H1 (cell line): ENCODE measurements at regions not wholly inside any gene's neighbourhood (a gene's known extent, or its start where the extent isn't known, plus 50 kb on each side); places are given as distances from the start of the nearest gene placed in this dataset.

ENCODE experiments used
- CTCF ChIA-PET: fragments of 300-600 bp; sonication (Branson Sonifier 250); formaldehyde crosslinking; loops from one replicate; lab custom pipeline; 2021; ENCODE audit not compliant: partially characterized antibody; lab: Charles Lee
- POLR2A ChIA-PET: fragments of 300-600 bp; sonication (Branson Sonifier 250); formaldehyde crosslinking; loops from one replicate; lab custom pipeline; 2021; ENCODE audit warnings: inconsistent platforms; ENCODE audit not compliant: partially characterized antibody; lab: Charles Lee
- DNase-seq, 2 experiments: peaks; one replicate each; pipeline versions ENCODE4 v3.0.0 to v3.0.0-alpha.2; 2010 to 2022; ENCODE audit warnings: low spot score in 2 of 2, low read depth in 1 of 2, mixed read lengths in 1 of 2
- FAIRE-seq: peaks from 2 replicates; lab custom pipeline; 2011; peaks lifted over from hg19 to GRCh38; lab: Jason Lieb, UNC
- H2AFZ ChIP-seq: 2 replicates; pipeline ENCODE4 v1.8.1; 2012; ENCODE audit warnings: low read length, inconsistent platforms
- H2AK5ac ChIP-seq: 2 replicates; pipeline ENCODE4 v1.6.1; 2013; ENCODE audit warnings: low read depth, low read length
- H2BK120ac ChIP-seq: replicated peaks from 2 replicates; pipeline ENCODE3; 2013; ENCODE audit warnings: low read depth, low read length, inconsistent platforms
- H2BK12ac ChIP-seq: 2 replicates; pipeline ENCODE4 v1.6.1; 2013; ENCODE audit warnings: low read depth, low read length
- H2BK15ac ChIP-seq: 2 replicates; pipeline ENCODE4 v1.6.1; 2013; ENCODE audit warnings: low read length
- H2BK20ac ChIP-seq: 2 replicates; pipeline ENCODE4 v1.6.1; 2013; ENCODE audit warnings: low read length
- H2BK5ac ChIP-seq: 2 replicates; pipeline ENCODE4 v1.6.1; 2013; ENCODE audit warnings: low read depth, low read length
- H3K14ac ChIP-seq: 2 replicates; pipeline ENCODE4 v1.6.1; 2013; ENCODE audit warnings: inconsistent platforms; ENCODE audit not compliant: insufficient read length
- H3K18ac ChIP-seq: 2 replicates; pipeline ENCODE4 v1.6.1; 2013; ENCODE audit warnings: low read length; ENCODE audit errors: extremely low read depth
- H3K23ac ChIP-seq: 2 replicates; pipeline ENCODE4 v1.6.1; 2013; ENCODE audit warnings: inconsistent platforms; ENCODE audit not compliant: insufficient read length
- H3K23me2 ChIP-seq: 2 replicates; pipeline ENCODE4 v1.6.1; 2013; ENCODE audit warnings: low read depth, low read length
- H3K27ac ChIP-seq: 2 replicates; pipeline ENCODE4 v1.6.1; 2011; ENCODE audit warnings: low read depth, low read length, inconsistent platforms
- H3K27me3 ChIP-seq, 4 experiments: replicated peaks in 1 of 4; 1 replicate in 1 of 4; 2 replicates in 3 of 4; pipeline versions ENCODE4 v1.6.1 to v1.8.1; 2011 to 2013; ENCODE audit warnings: low read length in 3 of 4, mild to moderate bottlenecking in 3 of 4, inconsistent platforms in 2 of 4, mixed read lengths in 2 of 4, moderate library complexity in 1 of 4; ENCODE audit not compliant: control insufficient read depth in 3 of 4, insufficient read depth in 3 of 4; ENCODE audit errors: extremely low read depth in 1 of 4
- H3K36me3 ChIP-seq, 4 experiments: 2 replicates each; pipeline versions ENCODE4 v1.6.1 to v1.8.1; 2011 to 2013; ENCODE audit warnings: mild to moderate bottlenecking in 4 of 4, low read length in 3 of 4, moderate library complexity in 2 of 4, control low read depth in 1 of 4, inconsistent platforms in 1 of 4; ENCODE audit not compliant: insufficient read depth in 4 of 4, control insufficient read depth in 2 of 4
- H3K4ac ChIP-seq: replicated peaks from 2 replicates; pipeline ENCODE3; 2013; ENCODE audit warnings: low read length, low read depth, mixed read lengths, inconsistent platforms; ENCODE audit not compliant: insufficient read length
- H3K4me1 ChIP-seq, 4 experiments: replicated peaks in 1 of 4; 1 replicate in 1 of 4; 2 replicates in 3 of 4; pipeline versions ENCODE4 v1.6.1 to v1.8.1; 2011 to 2013; ENCODE audit warnings: low read length in 3 of 4, inconsistent platforms in 2 of 4, mixed read lengths in 1 of 4; ENCODE audit not compliant: insufficient read depth in 4 of 4, control insufficient read depth in 3 of 4
- H3K4me2 ChIP-seq, 2 experiments: 2 replicates each; pipeline versions ENCODE4 v1.6.1 to v1.8.1; 2011 to 2013; ENCODE audit warnings: low read depth in 2 of 2, low read length in 2 of 2, control low read depth in 1 of 2, inconsistent platforms in 1 of 2, mild to moderate bottlenecking in 1 of 2; ENCODE audit not compliant: insufficient read depth in 1 of 2
- H3K4me3 ChIP-seq, 4 experiments: fragments of 200-600, 300-600 bp in 1 of 4; sonication (generic), shearing (Covaris generic), sonication (Bioruptor Twin) in 1 of 4; 2 replicates each; pipeline versions ENCODE4 v1.5.1 to v1.8.1; 2011 to 2016; ENCODE audit warnings: low read length in 4 of 4, low read depth in 3 of 4, control low read depth in 2 of 4, inconsistent platforms in 2 of 4, mild to moderate bottlenecking in 2 of 4, mixed read lengths in 1 of 4, moderate library complexity in 1 of 4; ENCODE audit not compliant: insufficient read depth in 2 of 4; ENCODE audit errors: extremely low read depth in 1 of 4
- H3K56ac ChIP-seq: replicated peaks from 2 replicates; pipeline ENCODE3; 2013; ENCODE audit warnings: low read depth, mild to moderate bottlenecking, mixed read lengths, low read length, inconsistent platforms; ENCODE audit not compliant: insufficient read length
- H3K79me1 ChIP-seq: 2 replicates; pipeline ENCODE4 v1.6.1; 2013; ENCODE audit warnings: low read depth, low read length, control low read depth
- H3K79me2 ChIP-seq, 2 experiments: 2 replicates each; pipeline versions ENCODE4 v1.6.1 to v1.8.1; 2012 to 2013; ENCODE audit warnings: low read length in 2 of 2, mild to moderate bottlenecking in 2 of 2, inconsistent platforms in 1 of 2; ENCODE audit not compliant: insufficient read depth in 2 of 2, control insufficient read depth in 1 of 2
- H3K9ac ChIP-seq, 4 experiments: replicated peaks in 1 of 4; 1 replicate in 1 of 4; 2 replicates in 3 of 4; pipeline versions ENCODE4 v1.6.1 to v1.8.1; 2011 to 2013; ENCODE audit warnings: low read depth in 3 of 4, low read length in 3 of 4, control low read depth in 2 of 4, mild to moderate bottlenecking in 2 of 4, moderate library complexity in 2 of 4, inconsistent platforms in 1 of 4; ENCODE audit errors: extremely low read depth in 1 of 4
- H3K9me3 ChIP-seq, 2 experiments: 2 replicates each; pipeline versions ENCODE4 v1.6.1 to v1.8.1; 2012 to 2013; ENCODE audit warnings: mild to moderate bottlenecking in 2 of 2, moderate library complexity in 2 of 2, control low read depth in 1 of 2, inconsistent platforms in 1 of 2, low read depth in 1 of 2, low read length in 1 of 2, mixed read lengths in 1 of 2; ENCODE audit not compliant: insufficient read depth in 2 of 2
- H4K20me1 ChIP-seq, 2 experiments: replicated peaks in 1 of 2; 2 replicates each; pipeline versions ENCODE3 to v1.8.1; 2011 to 2013; ENCODE audit warnings: inconsistent platforms in 2 of 2, low read length in 2 of 2, mild to moderate bottlenecking in 1 of 2; ENCODE audit not compliant: insufficient read depth in 2 of 2, control insufficient read depth in 1 of 2
- H4K5ac ChIP-seq: 2 replicates; pipeline ENCODE4 v1.6.1; 2013; ENCODE audit warnings: low read length, low read depth, mixed read lengths, inconsistent platforms; ENCODE audit not compliant: insufficient read length
- H4K8ac ChIP-seq: 2 replicates; pipeline ENCODE4 v1.8.0; 2013; ENCODE audit warnings: mild to moderate bottlenecking, moderate library complexity, low read length, inconsistent platforms; ENCODE audit not compliant: insufficient read depth; ENCODE audit errors: extremely low read depth
- H4K91ac ChIP-seq: replicated peaks from 2 replicates; pipeline ENCODE3; 2013; ENCODE audit warnings: low read length, mixed read lengths, inconsistent platforms; ENCODE audit not compliant: insufficient read length
- CBX5 ChIP-seq: fragments of 300-800, 300-1000 bp; sonication (generic); IDR thresholded peaks from 2 replicates; pipeline ENCODE4 v1.7.1; 2016; ENCODE audit warnings: antibody characterized with exemption, low read length, low read depth
- CREB1 ChIP-seq: IDR thresholded peaks from 2 replicates; pipeline ENCODE4 v1.6.1; 2012; ENCODE audit warnings: inconsistent platforms
- POLR2A ChIP-seq, 2 experiments: IDR thresholded peaks; 1 replicate in 1 of 2; 2 replicates in 1 of 2; pipeline ENCODE4 v1.6.1; 2011; ENCODE audit warnings: low read depth in 2 of 2, low read length in 2 of 2, mild to moderate bottlenecking in 2 of 2; ENCODE audit errors: control extremely low read depth in 1 of 2
- SP2 ChIP-seq: IDR thresholded peaks from 2 replicates; pipeline ENCODE4 v1.6.1; 2012; ENCODE audit warnings: mild to moderate bottlenecking, low read length, inconsistent platforms
- SUZ12 ChIP-seq: fragments of 200-600 bp; sonication (generic); IDR thresholded peaks from 2 replicates; pipeline ENCODE4 v1.6.1; 2012; ENCODE audit warnings: mild to moderate bottlenecking, inconsistent platforms, low read length, moderate library complexity, mixed read lengths
- TAF1 ChIP-seq: IDR thresholded peaks from 2 replicates; pipeline ENCODE4 v1.6.1; 2011; ENCODE audit warnings: mild to moderate bottlenecking, low read depth, low read length

DNA sequence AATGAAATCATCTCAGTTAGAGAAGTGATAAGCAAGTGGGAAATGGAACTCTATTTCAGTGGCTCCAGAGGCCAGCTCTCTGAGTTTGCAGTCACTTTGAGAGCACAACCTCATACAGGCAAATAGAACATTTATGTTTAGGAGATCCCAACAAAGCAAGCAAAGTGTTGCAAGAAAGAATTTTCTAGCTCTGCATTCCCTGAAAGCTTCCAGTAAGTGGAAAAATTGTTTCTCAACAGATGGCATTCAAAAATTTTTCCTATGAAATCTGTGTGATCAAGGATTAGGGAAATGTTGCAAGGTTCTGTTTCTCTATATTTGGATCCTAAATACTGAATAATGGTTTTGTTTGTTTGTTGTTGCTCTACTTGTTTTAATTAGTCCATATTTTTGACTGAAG, 764.2 kb upstream of the ZNF608 start:
- POLR2A ChIA-PET: no interaction called here
- H2AFZ ChIP-seq: no peak overlapping the region
- H3K4me3 ChIP-seq: no peak overlapping the region
- no peak overlapping the region for H3K56ac ChIP-seq
- H2BK20ac ChIP-seq: no peak overlapping the region
- H2BK12ac ChIP-seq: no peak overlapping the region
- no peaks in the 10 kb centered on the region for H3K36me3 ChIP-seq
- H3K27me3 ChIP-seq: no peaks in the 10 kb centered on the region
- CTCF ChIA-PET: no interaction called here
- no peaks in the 10 kb centered on the region for H4K20me1 ChIP-seq
- no peak overlapping the region for H3K23ac ChIP-seq
- H3K9ac ChIP-seq: no peak overlapping the region
- H3K4ac ChIP-seq: no peak overlapping the region
- H4K91ac ChIP-seq: no peak overlapping the region
- no peaks in the 10 kb centered on the region for H3K79me1 ChIP-seq
- TF ChIP-seq POLR2A (IDR thresholded peaks at IDR 0.05; ENCODE audit: control extremely low read depth in 1 of 2, low read depth in 2 of 2, low read length in 2 of 2) (no peak), CREB1 (no peak), TAF1 (no peak), CBX5 (no peak), SUZ12 (no peak), SP2 (no peak)
- H3K4me2 ChIP-seq: no peak overlapping the region
- no peak overlapping the region for H4K8ac ChIP-seq
- H2BK120ac ChIP-seq: no peak overlapping the region
- DNase-seq: no peak
- H2AK5ac ChIP-seq: no peak overlapping the region
- no peaks in the 10 kb centered on the region for H3K79me2 ChIP-seq
- no peaks in the 10 kb centered on the region; a peak in 1 of 7 replicates for H3K4me1 ChIP-seq
- H3K14ac ChIP-seq: no peak overlapping the region
- H3K18ac ChIP-seq: no peak overlapping the region
- H3K9me3 ChIP-seq: 0 out of 4 replicates have a peak, but pooled peaks cover 0 to 3% of the 10 kb centered on the region in 2 experiments
- no peak overlapping the region for H2BK5ac ChIP-seq
- no peak overlapping the region for H2BK15ac ChIP-seq
- H4K5ac ChIP-seq: no peak overlapping the region
- no peak overlapping the region for H3K27ac ChIP-seq
- H3K23me2 ChIP-seq: no peaks in the 10 kb centered on the region; the same call in 1 of the 2 replicates
- FAIRE-seq: peak; percentile 50
